AG04450 (cell line): ENCODE measurements at regions not wholly inside any gene's neighbourhood (a gene's known extent, or its start where the extent isn't known, plus 50 kb on each side); places are given as distances from the start of the nearest gene placed in this dataset.

Source experiments
- CTCF ChIA-PET: fragments of 300-600, 350-600 bp; formaldehyde crosslinking; extraction: SDS; loops from one replicate; lab custom pipeline; 2022; ENCODE audit warnings: antibody characterized with exemption, inconsistent platforms; lab: Charles Lee
- POLR2A ChIA-PET: fragments of 350-600 bp; formaldehyde crosslinking; extraction: SDS; loops from one replicate; lab custom pipeline; 2021; ENCODE audit warnings: antibody characterized with exemption, inconsistent platforms; lab: Yijun Ruan, JAX
- DNase-seq: peaks from one replicate; pipeline ENCODE4 v3.0.0-alpha.2; 2011; ENCODE audit warnings: low read depth, low spot score
- H3K27ac ChIP-seq: one replicate; pipeline ENCODE4 v1.5.1; 2012; ENCODE audit warnings: low read depth, low read length, control low read depth
- H3K27me3 ChIP-seq: one replicate; pipeline ENCODE4 v1.6.0; 2012; ENCODE audit warnings: low read length; ENCODE audit not compliant: control insufficient read depth, insufficient read depth
- H3K4me3 ChIP-seq: 2 replicates; pipeline ENCODE4 v1.5.1; 2011; ENCODE audit warnings: mild to moderate bottlenecking, low read depth, low read length, control low read depth
- H3K9me3 ChIP-seq: 2 replicates; pipeline ENCODE4 v1.5.1; 2012; ENCODE audit warnings: low read length; ENCODE audit not compliant: control insufficient read depth, insufficient read depth
- TF ChIP-seq, protein P1 (sequence below): IDR thresholded peaks from 2 replicates; pipeline ENCODE4 v1.5.1; 2011; ENCODE audit warnings: low read depth, low read length, control low read depth, inconsistent platforms

DNA sequence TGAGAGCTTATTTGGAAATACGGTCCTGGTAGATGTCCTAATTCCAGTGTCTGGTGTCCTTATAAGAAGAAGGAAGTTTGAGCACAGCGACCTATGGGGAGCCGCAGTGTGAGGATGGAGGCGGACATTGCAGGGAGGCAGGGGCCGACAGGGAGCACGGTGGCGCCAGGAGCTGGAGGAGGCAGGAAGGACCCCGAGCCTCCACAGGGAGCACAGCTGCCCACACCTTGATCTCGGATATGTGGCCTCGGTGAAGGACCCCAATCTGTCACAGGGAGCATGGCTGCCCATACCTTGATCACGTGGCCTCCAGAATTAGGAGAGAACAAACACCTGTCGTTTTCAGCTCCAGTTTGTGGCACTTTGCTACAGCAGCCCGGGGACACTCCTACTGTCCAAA, 461.6 kb upstream of the SALL3 start:
- TF ChIP-seq, protein P1, sequence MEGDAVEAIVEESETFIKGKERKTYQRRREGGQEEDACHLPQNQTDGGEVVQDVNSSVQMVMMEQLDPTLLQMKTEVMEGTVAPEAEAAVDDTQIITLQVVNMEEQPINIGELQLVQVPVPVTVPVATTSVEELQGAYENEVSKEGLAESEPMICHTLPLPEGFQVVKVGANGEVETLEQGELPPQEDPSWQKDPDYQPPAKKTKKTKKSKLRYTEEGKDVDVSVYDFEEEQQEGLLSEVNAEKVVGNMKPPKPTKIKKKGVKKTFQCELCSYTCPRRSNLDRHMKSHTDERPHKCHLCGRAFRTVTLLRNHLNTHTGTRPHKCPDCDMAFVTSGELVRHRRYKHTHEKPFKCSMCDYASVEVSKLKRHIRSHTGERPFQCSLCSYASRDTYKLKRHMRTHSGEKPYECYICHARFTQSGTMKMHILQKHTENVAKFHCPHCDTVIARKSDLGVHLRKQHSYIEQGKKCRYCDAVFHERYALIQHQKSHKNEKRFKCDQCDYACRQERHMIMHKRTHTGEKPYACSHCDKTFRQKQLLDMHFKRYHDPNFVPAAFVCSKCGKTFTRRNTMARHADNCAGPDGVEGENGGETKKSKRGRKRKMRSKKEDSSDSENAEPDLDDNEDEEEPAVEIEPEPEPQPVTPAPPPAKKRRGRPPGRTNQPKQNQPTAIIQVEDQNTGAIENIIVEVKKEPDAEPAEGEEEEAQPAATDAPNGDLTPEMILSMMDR = no peak
- ChIA-PET POLR2A (no interaction called here), CTCF (interaction anchor here (0.7 kb wide), 1 partner anchor 9 kb away, joined by 9 read pairs; no protein-coding TSS in a partner anchor)
- Histone ChIP-seq H3K9me3 (peaks cover 72% of the 10 kb centered on the region), H3K27ac (no peak overlapping the region), H3K4me3 (no peak overlapping the region), H3K27me3 (no peaks in the 10 kb centered on the region)
- no peak for DNase-seq

DNA sequence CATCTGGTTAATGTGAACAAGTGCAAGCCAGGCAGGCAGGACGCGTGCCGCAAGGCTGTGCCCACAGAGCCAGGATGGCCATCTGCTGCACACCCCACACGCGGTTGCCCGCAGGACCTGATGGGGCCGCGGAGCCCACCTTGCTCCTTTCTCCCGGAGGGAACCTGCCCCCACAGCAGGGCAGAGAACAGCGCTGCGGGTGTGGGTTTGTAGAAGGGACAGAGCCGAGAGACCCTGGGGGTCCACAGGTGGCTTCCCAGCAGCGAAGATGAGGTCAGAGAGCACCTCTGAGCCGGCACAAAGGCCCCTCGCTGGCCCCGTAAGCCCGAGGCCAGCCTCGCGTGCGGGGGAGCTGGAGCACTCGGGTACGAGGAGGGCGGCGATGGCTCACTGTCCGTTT, 460.8 kb upstream of the SALL3 start:
- H3K9me3 ChIP-seq = peaks cover 81% of the 10 kb centered on the region
- TF ChIP-seq, protein P1 = no peak
- H3K27me3 ChIP-seq = no peaks in the 10 kb centered on the region
- ChIA-PET POLR2A (no interaction called here), CTCF (no interaction called here)
- H3K4me3 ChIP-seq = no peak overlapping the region
- no peak for DNase-seq
- no peak overlapping the region for H3K27ac ChIP-seq

DNA sequence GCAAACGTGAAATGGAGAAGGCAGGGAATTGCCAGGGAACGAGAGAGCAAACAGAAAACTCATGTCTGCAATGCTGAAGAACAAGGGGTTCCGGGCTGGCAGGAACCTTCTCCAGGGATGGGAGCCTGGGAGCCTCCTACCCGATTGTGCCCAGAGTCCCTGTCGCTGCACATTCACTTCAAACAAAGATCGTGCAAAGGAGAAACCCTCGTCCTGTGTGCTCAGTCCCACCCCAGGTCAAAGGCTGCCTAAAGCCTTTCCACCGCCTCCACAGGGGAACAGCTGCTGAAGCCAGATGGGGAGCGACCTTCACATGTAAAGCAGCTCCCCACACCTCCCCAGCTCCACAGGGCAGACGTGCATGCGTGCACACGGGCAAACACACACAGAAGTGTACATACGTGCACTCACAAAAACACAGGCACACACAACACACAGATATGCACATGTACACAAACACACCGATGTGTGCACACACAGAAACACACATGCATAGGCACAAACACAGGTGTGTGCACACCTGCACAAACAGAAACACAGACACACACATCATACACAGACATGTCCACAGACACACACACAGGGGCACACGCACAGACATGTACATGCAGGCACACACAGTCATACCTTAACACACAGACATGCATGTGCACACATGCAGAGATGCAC, 460.1 kb upstream of the SALL3 start:
- CTCF ChIA-PET = no interaction called here
- no peak overlapping the region for H3K27ac ChIP-seq
- TF ChIP-seq, protein P1 = no peak
- H3K9me3 ChIP-seq = peaks cover 84% of the 10 kb centered on the region
- no peaks in the 10 kb centered on the region for H3K27me3 ChIP-seq
- no peak for DNase-seq
- no peak overlapping the region for H3K4me3 ChIP-seq
- POLR2A ChIA-PET = no interaction called here

DNA sequence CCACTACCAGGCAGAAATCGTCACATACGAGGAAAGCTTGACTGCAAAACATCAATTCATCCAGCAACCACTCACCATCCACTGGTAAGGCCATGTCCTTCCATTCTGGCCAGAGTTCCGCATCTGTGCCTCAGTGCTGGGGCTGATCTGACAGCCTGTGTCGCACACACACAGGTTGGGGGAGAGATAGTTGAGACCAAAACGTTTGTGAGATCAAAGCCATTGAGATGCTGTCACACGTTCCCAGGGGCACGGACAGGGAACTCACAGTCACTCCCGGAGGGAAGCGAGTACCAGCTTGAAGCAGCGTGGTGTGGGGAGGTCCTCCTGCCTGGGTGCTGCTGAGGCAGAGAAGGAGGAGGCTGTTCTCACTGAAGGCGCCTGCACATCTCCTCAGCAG, 458.5 kb upstream of the SALL3 start:
- no peak for DNase-seq

DNA sequence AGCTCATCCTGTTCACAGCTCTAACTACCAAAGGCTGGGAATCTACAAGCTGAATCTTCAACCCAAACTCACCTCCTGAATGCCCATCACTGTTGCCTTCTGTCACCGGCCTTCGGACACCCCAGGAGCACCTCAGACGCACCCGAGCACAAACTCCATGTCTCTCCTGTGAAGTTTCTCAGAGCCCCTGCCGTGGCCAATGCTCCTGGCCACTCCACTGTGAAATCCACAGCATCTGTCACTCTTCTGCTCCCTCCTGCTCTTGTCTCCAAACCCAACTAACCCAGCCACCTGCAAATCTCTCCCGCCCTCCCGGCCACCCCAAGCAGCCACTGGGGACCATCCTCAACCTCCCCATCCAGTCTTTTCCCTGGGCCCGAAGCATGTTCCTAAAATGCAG, 457.9 kb upstream of the SALL3 start:
- CTCF ChIA-PET = no interaction called here
- H3K27ac ChIP-seq = no peak overlapping the region

More for the DNA sequence above, 458.5 kb upstream of the SALL3 start:
- ChIA-PET CTCF (no interaction called here), POLR2A (no interaction called here)
- TF ChIP-seq, protein P1 = no peak
- H3K9me3 ChIP-seq = peaks cover 71% of the 10 kb centered on the region
- H3K27me3 ChIP-seq = no peaks in the 10 kb centered on the region
- H3K4me3 ChIP-seq = no peak overlapping the region
- H3K27ac ChIP-seq = no peak overlapping the region

More for the DNA sequence above, 457.9 kb upstream of the SALL3 start:
- no peak for DNase-seq
- Histone ChIP-seq H3K27me3 (no peaks in the 10 kb centered on the region), H3K9me3 (peaks cover 71% of the 10 kb centered on the region), H3K4me3 (no peak overlapping the region)
- TF ChIP-seq, protein P1 = no peak
- POLR2A ChIA-PET = no interaction called here
